ENCODE measurements at regions not wholly inside any gene's neighbourhood (a gene's known extent, or its start where the extent isn't known, plus 50 kb on each side); places are given as distances from the start of the nearest gene placed in this dataset.

DNA sequence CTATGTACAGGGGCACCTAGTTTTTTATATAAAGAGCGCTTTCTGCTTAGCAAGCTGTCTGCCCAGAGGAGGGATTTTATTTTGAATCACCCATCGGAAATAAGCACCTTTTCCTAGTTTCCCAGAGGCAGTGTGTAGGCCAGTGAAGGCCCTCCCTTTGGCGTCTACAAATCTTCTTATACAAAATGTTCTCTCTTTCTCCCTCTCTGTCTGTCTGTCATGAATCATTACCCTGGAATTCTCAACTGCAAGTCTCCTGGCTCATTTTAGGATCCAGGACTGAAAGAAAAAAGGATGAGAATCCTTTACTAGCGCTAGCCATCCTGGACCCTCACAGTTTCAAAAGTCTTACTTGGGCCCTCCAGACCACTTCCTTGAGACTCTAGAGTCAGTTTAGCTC lies 728.1 kb downstream of the OTOL1 start:
- TF ChIP-seq, protein P1, sequence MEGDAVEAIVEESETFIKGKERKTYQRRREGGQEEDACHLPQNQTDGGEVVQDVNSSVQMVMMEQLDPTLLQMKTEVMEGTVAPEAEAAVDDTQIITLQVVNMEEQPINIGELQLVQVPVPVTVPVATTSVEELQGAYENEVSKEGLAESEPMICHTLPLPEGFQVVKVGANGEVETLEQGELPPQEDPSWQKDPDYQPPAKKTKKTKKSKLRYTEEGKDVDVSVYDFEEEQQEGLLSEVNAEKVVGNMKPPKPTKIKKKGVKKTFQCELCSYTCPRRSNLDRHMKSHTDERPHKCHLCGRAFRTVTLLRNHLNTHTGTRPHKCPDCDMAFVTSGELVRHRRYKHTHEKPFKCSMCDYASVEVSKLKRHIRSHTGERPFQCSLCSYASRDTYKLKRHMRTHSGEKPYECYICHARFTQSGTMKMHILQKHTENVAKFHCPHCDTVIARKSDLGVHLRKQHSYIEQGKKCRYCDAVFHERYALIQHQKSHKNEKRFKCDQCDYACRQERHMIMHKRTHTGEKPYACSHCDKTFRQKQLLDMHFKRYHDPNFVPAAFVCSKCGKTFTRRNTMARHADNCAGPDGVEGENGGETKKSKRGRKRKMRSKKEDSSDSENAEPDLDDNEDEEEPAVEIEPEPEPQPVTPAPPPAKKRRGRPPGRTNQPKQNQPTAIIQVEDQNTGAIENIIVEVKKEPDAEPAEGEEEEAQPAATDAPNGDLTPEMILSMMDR (IDR thresholded peaks at IDR 0.05; ENCODE audit: borderline replicate concordance, control extremely low read depth, extremely low read depth, insufficient read depth, missing control alignments), result no peak
- in situ Hi-C loops (cut with MboI; ENCODE audit: low sequenced_read_pairs, unreplicated experiment), result no loop called here
- DNase-seq (ENCODE audit: low spot score), result no peak

DNA sequence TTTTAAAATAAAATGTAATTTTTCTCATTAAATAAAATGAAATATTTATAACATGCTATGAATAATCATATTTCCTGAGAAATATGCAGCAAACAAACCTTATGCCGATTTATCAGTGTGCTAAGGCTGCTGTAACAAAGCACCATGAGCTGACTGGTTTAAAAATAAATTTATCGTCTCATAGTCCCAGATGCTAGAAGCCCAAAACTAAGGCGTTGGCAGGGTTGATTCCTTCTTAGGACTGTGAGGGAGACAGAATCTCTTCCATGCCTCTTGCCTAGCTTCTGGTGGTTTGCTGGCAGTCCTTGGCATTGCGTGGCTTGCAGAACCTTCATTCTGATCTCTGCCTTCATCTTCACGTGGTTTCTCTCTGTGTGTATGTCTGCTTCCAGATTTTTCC lies 740.3 kb downstream of the OTOL1 start:
- TF ChIP-seq, protein P1 (IDR thresholded peaks at IDR 0.05; ENCODE audit: borderline replicate concordance, control extremely low read depth, extremely low read depth, insufficient read depth, missing control alignments), result no peak
- no peak for DNase-seq (ENCODE audit: low spot score)
- in situ Hi-C loops (cut with MboI; ENCODE audit: low sequenced_read_pairs, unreplicated experiment), result no loop called here

DNA sequence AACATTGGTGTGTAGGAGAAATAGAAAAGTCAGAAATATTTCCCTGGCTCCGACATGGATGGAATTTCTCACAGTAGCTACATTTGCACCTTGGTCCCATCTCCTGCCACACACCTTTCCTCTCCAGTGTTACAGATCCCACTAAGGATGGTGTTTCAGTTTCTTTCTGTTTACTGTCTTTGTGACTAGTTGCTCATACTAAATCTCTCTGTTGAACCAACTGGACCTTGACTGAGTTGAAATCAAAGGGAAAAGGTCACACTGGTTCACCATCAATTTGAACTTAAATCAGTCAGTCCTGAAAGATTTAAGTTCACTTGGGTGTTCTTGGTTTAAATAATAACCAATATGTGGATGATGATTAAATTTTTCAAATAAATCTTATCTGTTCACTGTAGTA lies 754.2 kb downstream of the OTOL1 start:
- TF ChIP-seq, protein P1 (IDR thresholded peaks at IDR 0.05; ENCODE audit: borderline replicate concordance, control extremely low read depth, extremely low read depth, insufficient read depth, missing control alignments), result no peak
- in situ Hi-C loops (cut with MboI; ENCODE audit: low sequenced_read_pairs, unreplicated experiment), result no loop called here
- DNase-seq (ENCODE audit: low spot score), result no peak

DNA sequence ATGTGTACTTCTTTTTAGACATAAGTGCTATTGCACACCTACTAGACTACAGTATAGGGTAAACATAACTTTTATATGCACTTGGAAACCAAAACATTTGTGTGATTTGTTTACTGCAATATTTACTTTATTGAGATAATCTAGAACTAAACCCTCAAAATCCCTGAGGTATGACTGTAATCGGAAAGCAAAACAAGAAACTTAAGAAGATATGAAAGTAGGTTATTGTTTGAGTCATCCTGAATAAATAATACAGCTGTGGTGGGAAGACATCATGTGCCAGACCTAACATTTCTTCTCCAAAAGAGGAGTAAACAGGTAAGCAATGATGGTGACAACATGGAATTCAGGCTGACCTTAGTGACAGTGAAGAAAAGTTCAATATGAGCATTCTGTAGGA lies 765.5 kb downstream of the OTOL1 start:
- in situ Hi-C loops (cut with MboI; ENCODE audit: low sequenced_read_pairs, unreplicated experiment), result no loop called here
- TF ChIP-seq, protein P1 (IDR thresholded peaks at IDR 0.05; ENCODE audit: borderline replicate concordance, control extremely low read depth, extremely low read depth, insufficient read depth, missing control alignments), result no peak
- DNase-seq (ENCODE audit: low spot score), result no peak

DNA sequence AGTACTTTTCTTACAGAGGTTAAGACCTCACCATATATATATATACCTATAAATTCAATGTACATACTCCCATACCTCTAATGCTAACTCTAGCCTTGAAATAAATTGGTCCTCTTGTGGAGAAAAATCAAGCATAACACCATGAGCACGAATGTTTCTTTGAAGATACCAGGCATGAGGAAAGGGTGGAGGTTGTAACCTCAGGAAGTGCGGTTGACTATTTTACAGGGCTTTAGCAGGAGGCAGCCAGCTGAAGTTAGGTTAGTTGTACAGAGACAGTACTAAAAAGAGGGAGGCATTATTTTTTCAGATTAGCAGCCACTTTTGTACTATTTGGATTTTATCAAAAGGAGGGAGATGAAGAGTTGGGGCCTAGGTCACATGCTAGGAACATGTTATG lies 767.0 kb downstream of the OTOL1 start:
- DNase-seq (ENCODE audit: low spot score), result no peak
- in situ Hi-C loops (cut with MboI; ENCODE audit: low sequenced_read_pairs, unreplicated experiment), result no loop called here
- TF ChIP-seq, protein P1 (IDR thresholded peaks at IDR 0.05; ENCODE audit: borderline replicate concordance, control extremely low read depth, extremely low read depth, insufficient read depth, missing control alignments), result no peak

DNA sequence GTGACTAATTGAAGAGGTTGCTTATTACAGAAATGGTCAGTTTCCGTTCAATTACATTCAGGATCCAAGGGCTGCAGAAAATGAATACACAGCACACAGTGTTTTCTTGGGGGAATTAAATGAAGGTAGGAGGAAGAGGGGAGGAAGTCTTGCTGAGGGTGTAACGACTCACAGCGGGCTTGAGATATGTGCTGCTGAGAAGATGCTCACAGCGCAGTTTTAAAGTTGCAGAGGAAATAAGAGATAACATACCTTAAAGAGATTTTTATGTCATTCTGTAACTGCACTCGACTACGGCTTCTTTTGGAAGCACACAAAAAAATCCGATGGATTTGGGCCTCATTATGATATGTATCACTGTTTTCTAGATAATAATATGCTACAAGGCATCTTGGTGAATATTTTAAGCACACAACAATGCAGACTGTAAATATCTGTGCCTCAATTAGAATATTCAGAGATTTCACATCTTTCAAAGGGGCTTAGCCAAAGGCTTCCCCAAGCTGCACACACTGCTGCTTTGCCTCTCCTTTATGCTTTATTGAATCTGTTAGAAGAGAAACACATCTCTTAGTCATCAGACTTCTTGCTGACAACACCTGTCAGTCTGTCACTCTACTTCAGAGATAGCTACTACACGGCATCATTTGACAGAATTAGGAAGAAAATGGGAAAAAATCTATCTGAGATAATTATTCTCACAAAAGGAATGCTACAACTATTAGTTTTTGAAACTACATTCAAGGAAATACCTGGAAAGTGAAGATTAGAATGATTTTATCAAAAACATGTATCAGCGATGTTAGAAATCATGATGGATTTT lies 773.2 kb downstream of the OTOL1 start:
- in situ Hi-C loops (cut with MboI; ENCODE audit: low sequenced_read_pairs, unreplicated experiment), result no loop called here
- no peak for DNase-seq (ENCODE audit: low spot score)

More for the DNA sequence above, 773.2 kb downstream of the OTOL1 start:
- TF ChIP-seq, protein P1 (IDR thresholded peaks at IDR 0.05; ENCODE audit: borderline replicate concordance, control extremely low read depth, extremely low read depth, insufficient read depth, missing control alignments), result no peak

All from GM13976 (cell line).